ENCODE measurements at regions not wholly inside any gene's neighbourhood (a gene's known extent, or its start where the extent isn't known, plus 50 kb on each side); places are given as distances from the start of the nearest gene placed in this dataset.

- H3K79me2 ChIP-seq (replicated peaks; ENCODE audit: insufficient read depth, low read length) = no peaks in the 10 kb centered on the region
- no peaks in the 10 kb centered on the region for H3K36me3 ChIP-seq (ENCODE audit: insufficient read depth, low read length)
- no peaks in the 10 kb centered on the region for H3F3A ChIP-seq (ENCODE audit: insufficient read depth, low read length, poor library complexity, severe bottlenecking)
- no peak overlapping the region for H3K4me3 ChIP-seq (ENCODE audit: low read length)
- H3K9me2 ChIP-seq (ENCODE audit: insufficient read depth, low read length) = no peaks in the 10 kb centered on the region
- no peaks in the 10 kb centered on the region for H3K9me3 ChIP-seq (ENCODE audit: low read length)
- no peak overlapping the region for H2AFZ ChIP-seq (ENCODE audit: low read depth, low read length)
- no peak overlapping the region for H3K27ac ChIP-seq (ENCODE audit: low read length)
- H4K20me1 ChIP-seq (ENCODE audit: insufficient read depth) = no peaks in the 10 kb centered on the region
- H3K9ac ChIP-seq (ENCODE audit: low read length) = no peak overlapping the region
- no peak overlapping the region for H3K4me2 ChIP-seq (ENCODE audit: low read length)
- no peaks in the 10 kb centered on the region for H3K27me3 ChIP-seq (ENCODE audit: insufficient read depth, low read depth, low read length)
- TF ChIP-seq REST (IDR thresholded peaks at IDR 0.05; ENCODE audit: borderline replicate concordance) = no peak
- no peak for TF ChIP-seq TAF1 (IDR thresholded peaks at IDR 0.05; ENCODE audit: low read depth)
- TF ChIP-seq EP300 (conservative IDR thresholded peaks at IDR 0.05; ENCODE audit: poor library complexity, severe bottlenecking) = no peak
- no peak for TF ChIP-seq CTCF (IDR thresholded peaks at IDR 0.05; ENCODE audit: poor library complexity, severe bottlenecking)
- TF ChIP-seq MXI1 (conservative IDR thresholded peaks at IDR 0.05; ENCODE audit: poor library complexity, severe bottlenecking) = no peak
- no peak for TF ChIP-seq SMC3 (conservative IDR thresholded peaks at IDR 0.05; ENCODE audit: poor library complexity)
- no peak for TF ChIP-seq EZH2 (IDR thresholded peaks at IDR 0.05; ENCODE audit: borderline replicate concordance, insufficient read depth, low read length, poor library complexity, severe bottlenecking)
- TF ChIP-seq RAD21 (conservative IDR thresholded peaks at IDR 0.05) = no peak
- TF ChIP-seq POLR2AphosphoS5 (IDR thresholded peaks at IDR 0.05) = no peak
These were observed 223.8 kb downstream of the OPA1 start for GRCh38 chr3:193816656-193817311.

- Histone ChIP-seq H3K9me3 (ENCODE audit: low read length) (no peaks in the 10 kb centered on the region), H2AFZ (ENCODE audit: low read depth, low read length) (no peak overlapping the region), H3F3A (ENCODE audit: insufficient read depth, low read length, poor library complexity, severe bottlenecking) (no peaks in the 10 kb centered on the region), H3K4me2 (ENCODE audit: low read length) (no peak overlapping the region), H3K9ac (ENCODE audit: low read length) (no peak overlapping the region), H4K20me1 (ENCODE audit: insufficient read depth) (no peaks in the 10 kb centered on the region), H3K27me3 (ENCODE audit: insufficient read depth, low read depth, low read length) (no peaks in the 10 kb centered on the region), H3K79me2 (replicated peaks; ENCODE audit: insufficient read depth, low read length) (no peaks in the 10 kb centered on the region), H3K4me3 (ENCODE audit: low read length) (no peak overlapping the region), H3K36me3 (ENCODE audit: insufficient read depth, low read length) (no peaks in the 10 kb centered on the region), H3K27ac (ENCODE audit: low read length) (no peak overlapping the region), H3K9me2 (ENCODE audit: insufficient read depth, low read length) (no peaks in the 10 kb centered on the region)
- no peak for TF ChIP-seq EP300 (conservative IDR thresholded peaks at IDR 0.05; ENCODE audit: poor library complexity, severe bottlenecking)
- no peak for TF ChIP-seq EZH2 (IDR thresholded peaks at IDR 0.05; ENCODE audit: borderline replicate concordance, insufficient read depth, low read length, poor library complexity, severe bottlenecking)
- no peak for TF ChIP-seq MXI1 (conservative IDR thresholded peaks at IDR 0.05; ENCODE audit: poor library complexity, severe bottlenecking)
- no peak for TF ChIP-seq TAF1 (IDR thresholded peaks at IDR 0.05; ENCODE audit: low read depth)
- no peak for TF ChIP-seq SMC3 (conservative IDR thresholded peaks at IDR 0.05; ENCODE audit: poor library complexity)
- TF ChIP-seq POLR2AphosphoS5 (IDR thresholded peaks at IDR 0.05) = no peak
- TF ChIP-seq RAD21 (conservative IDR thresholded peaks at IDR 0.05) = no peak
- TF ChIP-seq CTCF (IDR thresholded peaks at IDR 0.05; ENCODE audit: poor library complexity, severe bottlenecking) = no peak
- TF ChIP-seq REST (IDR thresholded peaks at IDR 0.05; ENCODE audit: borderline replicate concordance) = no peak
These were observed 226.4 kb downstream of the OPA1 start for GRCh38 chr3:193819117-193820010.

Data from neural cell (in vitro differentiated cells).